Activated CD8-positive, alpha-beta memory T cell treated with anti-CD3 and anti-CD28 coated beads for 1 hour (primary cell): ENCODE measurements at regions not wholly inside any gene's neighbourhood (a gene's known extent, or its start where the extent isn't known, plus 50 kb on each side); places are given as distances from the start of the nearest gene placed in this dataset.

Experiments used
- DNase-seq, 2 donors: peaks; one replicate each; pipeline ENCODE4 v3.0.0-alpha.2; 2020; ENCODE audit warnings: low read depth in 1 of 2; ENCODE audit errors: extremely low read depth in 1 of 2

GRCh38 chr4:100086766-100087431 is 103.4 kb downstream of the DDIT4L start:
- no peak for DNase-seq

DNA sequence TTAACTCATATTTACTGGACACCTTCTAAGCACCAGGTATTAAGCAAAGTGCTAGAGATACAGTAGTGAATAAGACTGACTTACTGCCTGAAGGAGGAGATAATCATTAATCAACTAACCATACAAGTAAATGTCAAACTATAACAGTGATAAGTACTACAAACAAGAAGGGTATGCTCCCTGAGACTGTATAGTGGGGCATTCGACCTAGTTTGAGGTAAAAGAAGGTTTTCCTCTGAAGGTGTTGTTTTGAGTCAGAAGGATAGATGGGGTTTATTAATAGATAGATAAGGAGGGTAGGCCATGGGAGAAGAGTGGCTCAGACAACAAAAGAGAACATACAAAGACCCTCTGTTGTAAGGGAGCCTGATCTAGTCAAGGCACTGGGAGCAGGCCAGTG is 105.4 kb downstream of the DDIT4L start:
- no peak for DNase-seq

DNA sequence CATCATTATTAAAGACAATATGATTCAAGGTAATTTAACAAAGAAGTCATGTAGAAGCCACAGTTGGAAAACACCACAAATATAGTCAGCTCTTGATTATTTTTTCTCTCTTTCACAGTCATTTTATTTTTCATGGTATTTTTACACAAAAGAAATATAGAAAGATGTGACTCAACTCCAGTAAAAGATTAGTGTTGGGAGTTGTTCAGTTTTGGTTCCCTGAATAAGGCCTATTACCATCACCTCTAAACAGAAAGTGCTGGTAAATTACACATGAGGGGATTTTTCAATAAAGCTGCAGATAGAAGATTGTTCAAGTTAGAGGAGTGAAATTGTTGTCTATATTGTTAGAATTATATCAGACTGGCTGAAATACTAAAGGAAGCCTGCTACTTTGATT is 107.0 kb downstream of the DDIT4L start:
- no peak for DNase-seq

GRCh38 chr4:100082852-100083251 is 107.4 kb downstream of the DDIT4L start:
- no peak for DNase-seq

- DNase-seq: no peak
Measured at GRCh38 chr4:100081491-100081890, 108.8 kb downstream of the DDIT4L start.

- DNase-seq: no peak
Measured at GRCh38 chr4:100079264-100079663, 111.0 kb downstream of the DDIT4L start.

DNA sequence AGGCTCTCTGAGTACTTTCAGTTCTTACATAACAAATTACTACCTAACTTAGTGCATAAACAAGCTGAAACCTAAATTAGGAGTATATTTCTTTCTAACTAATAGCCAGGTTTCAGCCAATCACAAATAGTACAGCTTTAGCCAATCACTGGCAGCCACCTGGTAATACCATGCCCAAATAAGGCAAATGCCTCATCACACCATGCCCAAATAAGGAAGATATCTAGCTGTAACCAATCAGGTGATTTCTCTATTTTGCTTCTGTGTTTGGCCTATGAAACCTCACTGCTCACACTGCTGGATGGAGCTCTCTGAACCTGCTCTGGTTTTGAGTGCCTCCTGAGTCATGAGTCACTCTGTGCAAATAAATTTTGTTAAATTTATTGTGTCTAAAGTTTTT is 113.5 kb downstream of the DDIT4L start:
- no peak for DNase-seq

GRCh38 chr4:100075486-100076270 is 114.6 kb downstream of the DDIT4L start:
- no peak for DNase-seq

GRCh38 chr4:100075056-100075455 is 115.2 kb downstream of the DDIT4L start:
- no peak for DNase-seq

DNA sequence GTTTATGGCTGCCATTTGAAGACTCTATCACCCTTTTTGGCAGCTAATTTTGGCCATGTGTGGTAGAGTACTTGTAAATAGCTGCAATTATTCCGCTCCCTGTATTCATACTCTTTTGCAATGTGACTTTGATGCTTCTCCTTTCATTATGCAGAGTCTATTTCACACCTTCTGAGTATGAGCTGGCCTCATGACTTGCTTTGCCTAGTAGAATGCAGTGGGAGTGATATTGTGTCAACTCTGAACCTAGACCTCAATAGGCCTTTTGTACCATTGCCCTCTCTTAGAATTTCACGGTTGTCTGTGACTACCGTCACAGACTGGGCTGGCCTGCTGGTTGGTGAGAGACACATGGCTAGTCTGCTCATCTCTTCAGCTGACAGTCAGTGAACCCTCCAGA is 118.8 kb downstream of the DDIT4L start:
- DNase-seq: no peak

DNA sequence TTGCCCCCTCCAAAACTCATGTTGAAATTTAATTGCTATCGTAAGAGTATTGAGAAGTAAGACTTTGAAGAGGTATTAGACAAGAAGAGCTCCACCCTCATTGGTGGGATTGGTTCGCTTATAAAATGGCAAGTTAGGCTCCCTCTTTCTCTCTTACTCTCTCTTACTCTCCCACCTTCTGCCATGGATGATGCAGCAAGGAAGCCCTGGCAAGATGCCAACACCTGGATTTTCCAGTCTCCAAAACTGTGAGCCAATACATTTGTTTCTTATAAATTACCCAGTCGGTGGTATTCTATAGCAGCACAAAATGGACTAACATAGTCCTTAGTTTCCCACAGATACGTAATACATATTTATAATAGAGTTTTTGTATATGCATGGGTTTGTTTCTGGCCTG is 119.4 kb downstream of the DDIT4L start:
- DNase-seq: no peak

DNA sequence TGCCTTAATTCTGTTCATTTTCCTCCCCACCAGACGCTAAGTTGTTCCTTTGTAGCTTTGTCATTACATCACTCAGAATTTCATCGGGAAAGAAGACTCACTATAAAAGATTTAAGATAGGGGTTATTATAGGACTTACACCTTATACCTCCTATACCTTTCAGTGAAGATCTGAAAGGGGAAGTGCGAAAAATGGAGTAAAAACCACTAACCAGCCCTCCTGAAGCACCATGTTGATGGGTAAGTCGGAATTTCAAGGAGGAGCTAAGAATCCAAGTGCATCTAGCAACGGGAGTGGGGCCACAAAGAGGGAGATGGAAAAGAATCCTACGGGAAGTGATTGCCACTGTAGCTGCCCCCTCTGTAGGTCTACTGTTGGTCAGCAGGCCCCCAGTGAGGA is 119.1 kb upstream of the H2AZ1 start:
- DNase-seq: no peak

GRCh38 chr4:100067255-100067654 is 117.2 kb upstream of the H2AZ1 start:
- DNase-seq: no peak

DNA sequence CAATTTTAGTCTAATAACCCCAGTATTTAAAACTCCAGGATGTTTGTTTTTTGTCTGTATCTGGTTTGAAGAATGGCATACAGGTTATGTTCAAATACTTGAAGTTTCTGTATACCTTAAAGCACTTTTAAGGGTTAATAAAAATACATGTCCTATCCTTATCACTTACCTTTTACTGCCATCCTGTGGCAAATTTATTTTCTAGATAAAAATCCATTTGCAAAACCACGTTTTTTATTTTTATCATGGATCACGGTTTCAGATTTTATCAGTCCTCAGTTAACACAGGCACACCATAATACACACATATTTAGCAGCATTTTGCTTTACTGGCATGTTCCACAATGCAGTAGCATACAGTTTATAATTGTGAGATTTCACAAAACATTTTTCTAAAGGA is 113.3 kb upstream of the H2AZ1 start:
- no peak for DNase-seq

- no peak for DNase-seq
Measured at GRCh38 chr4:100062921-100063320, 112.8 kb upstream of the H2AZ1 start.

- DNase-seq: no peak
Measured at GRCh38 chr4:100061835-100062234, 111.8 kb upstream of the H2AZ1 start.

DNA sequence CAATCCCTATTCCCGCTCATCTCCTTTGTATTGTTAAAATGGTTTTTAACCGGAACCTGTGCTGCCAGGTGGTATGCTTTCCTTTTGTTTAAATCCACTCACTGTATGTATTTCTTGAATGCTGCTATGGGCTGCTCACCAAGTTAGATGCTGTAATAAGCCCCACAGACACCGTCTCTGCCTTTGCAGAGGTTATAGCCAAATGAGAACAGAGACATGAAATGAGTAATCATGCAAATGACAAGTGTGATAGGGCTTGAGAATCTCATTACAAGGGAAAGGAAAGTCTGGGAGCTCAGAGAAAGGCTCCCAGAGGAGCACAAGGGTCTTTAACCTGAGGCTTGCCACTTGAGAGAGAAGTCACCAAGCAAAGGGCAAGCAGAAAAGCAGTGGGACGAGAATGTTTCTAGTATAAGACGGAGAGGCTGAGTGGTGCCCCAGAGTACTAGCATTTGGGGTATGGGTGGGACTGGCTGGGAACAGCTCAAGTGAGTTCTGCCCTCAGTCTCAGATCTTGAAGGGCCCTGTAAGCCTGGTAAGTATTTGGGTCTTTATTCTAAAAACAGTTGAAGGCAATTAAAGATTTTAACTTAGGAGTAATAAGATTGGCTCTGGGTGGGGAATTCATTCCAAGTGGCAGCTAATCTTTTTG is 110.8 kb upstream of the H2AZ1 start:
- no peak for DNase-seq

GRCh38 chr4:100059467-100059866 is 109.4 kb upstream of the H2AZ1 start:
- DNase-seq: no peak

DNA sequence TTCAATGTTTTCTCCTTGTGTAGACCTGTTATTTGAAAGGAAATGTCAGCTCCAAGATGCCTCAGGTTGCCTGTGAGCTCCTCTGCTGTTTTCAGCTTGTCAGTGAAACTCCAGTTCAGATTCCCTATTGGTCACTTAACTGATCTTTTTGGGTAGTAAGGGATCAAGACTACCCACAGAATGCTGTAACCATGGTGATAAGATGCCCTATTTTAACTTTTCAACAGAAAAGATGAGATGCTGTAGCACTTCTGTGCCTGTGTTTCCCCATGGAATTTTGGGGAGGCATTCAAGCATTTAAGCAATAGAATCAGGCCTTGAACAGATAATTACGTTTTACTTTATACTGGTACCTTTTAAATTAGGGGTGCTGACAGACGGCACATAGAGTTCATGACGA is 106.6 kb upstream of the H2AZ1 start:
- no peak for DNase-seq

GRCh38 chr4:100054071-100054470 is 104.0 kb upstream of the H2AZ1 start:
- DNase-seq: no peak

DNA sequence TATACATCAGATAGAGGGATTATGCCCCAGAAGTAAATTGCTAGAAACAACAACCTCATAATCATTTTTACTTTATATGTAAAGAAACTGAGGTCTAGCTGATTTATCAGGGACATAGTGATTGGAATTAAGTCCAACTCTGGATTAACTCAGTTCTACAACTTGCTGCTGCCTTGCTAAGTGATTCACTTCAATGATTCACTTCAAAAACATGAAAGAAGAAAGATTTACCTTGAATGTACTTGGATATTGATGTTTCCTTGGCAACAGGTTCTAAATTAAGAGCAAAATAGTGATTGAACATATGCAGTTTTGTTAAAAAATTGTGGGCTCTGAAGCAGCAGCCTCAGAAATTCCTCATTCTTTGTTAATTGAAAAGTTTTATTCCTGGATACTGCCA is 99.8 kb upstream of the H2AZ1 start:
- DNase-seq: no peak

- DNase-seq: no peak
Measured at GRCh38 chr4:100042711-100043110, 92.6 kb upstream of the H2AZ1 start.
